PC-3 (cell line): ENCODE measurements at regions not wholly inside any gene's neighbourhood (a gene's known extent, or its start where the extent isn't known, plus 50 kb on each side); places are given as distances from the start of the nearest gene placed in this dataset.

Experiments
- ATAC-seq: fragments of 200-7000 bp; cut with Tn5 transposase; 2 replicates; pipeline ENCODE4 v1.9.1; 2020; ENCODE audit warnings: mild to moderate bottlenecking, moderate library complexity
- BruUV-seq: library from RNA; stranded (reverse); fragments of 400-500 nt; replicated peaks from 2 replicates; lab custom pipeline; 2021; lab: Mats Ljungman, UMichigan
- CTCF ChIA-PET: fragments of 300-600 bp; sonication (Branson Sonifier 250); formaldehyde crosslinking; loops from one replicate; lab custom pipeline; 2022; ENCODE audit warnings: antibody characterized with exemption; lab: Charles Lee
- POLR2A ChIA-PET: fragments of 300-600 bp; sonication (Branson Sonifier 250); formaldehyde crosslinking; loops from one replicate; lab custom pipeline; 2022; ENCODE audit warnings: antibody characterized with exemption; ENCODE audit not compliant: unreplicated experiment; lab: Charles Lee
- DNase-seq: peaks from one replicate; pipeline ENCODE4 v3.0.0-alpha.2; 2015
- H2AFZ ChIP-seq: fragments of 300-600 bp; sonication (generic); 2 replicates; pipeline ENCODE4 v1.6.0; 2016; ENCODE audit warnings: antibody characterized with exemption, low read length
- H3F3A ChIP-seq: fragments of 300-600 bp; sonication (generic); one replicate; pipeline ENCODE4 v1.6.0; 2017; ENCODE audit warnings: antibody characterized with exemption, low read length, control low read depth, mild to moderate bottlenecking; ENCODE audit not compliant: unreplicated experiment
- H3K27ac ChIP-seq: fragments of 300-600 bp; sonication (generic); 2 replicates; pipeline ENCODE4 v1.5.1; 2016; ENCODE audit warnings: mild to moderate bottlenecking, low read length
- H3K27me3 ChIP-seq: fragments of 300-600 bp; sonication (generic); 2 replicates; pipeline ENCODE4 v1.6.1; 2016; ENCODE audit warnings: low read length, mixed read lengths
- H3K36me3 ChIP-seq: fragments of 300-600 bp; sonication (generic); 2 replicates; pipeline ENCODE4 v1.6.1; 2016; ENCODE audit warnings: low read depth, mixed run types, low read length, mixed read lengths
- H3K4me1 ChIP-seq: fragments of 300-600 bp; sonication (generic); 2 replicates; pipeline ENCODE4 v1.5.1; 2016; ENCODE audit warnings: low read length; ENCODE audit not compliant: insufficient read depth
- H3K4me2 ChIP-seq: fragments of 300-600 bp; sonication (generic); 2 replicates; pipeline ENCODE4 v1.6.0; 2016; ENCODE audit warnings: low read length
- H3K4me3 ChIP-seq: fragments of 300-600 bp; sonication (generic); 2 replicates; pipeline ENCODE4 v1.5.1; 2016; ENCODE audit warnings: mild to moderate bottlenecking, low read length, mixed read lengths
- H3K79me2 ChIP-seq: fragments of 300-600 bp; sonication (generic); 2 replicates; pipeline ENCODE4 v1.6.1; 2017; ENCODE audit warnings: low read length, mixed read lengths
- H3K9ac ChIP-seq: fragments of 300-600 bp; sonication (generic); 2 replicates; pipeline ENCODE4 v1.6.0; 2016; ENCODE audit warnings: mild to moderate bottlenecking, low read length
- H3K9me2 ChIP-seq: fragments of 300-600 bp; sonication (generic); replicated peaks from 2 replicates; pipeline ENCODE4 v1.6.1; 2016; ENCODE audit warnings: mixed run types, low read length, mixed read lengths
- H3K9me3 ChIP-seq: fragments of 300-600 bp; sonication (generic); 2 replicates; pipeline ENCODE4 v1.6.1; 2016; ENCODE audit warnings: low read length, mixed read lengths
- H4K20me1 ChIP-seq: fragments of 300-600 bp; sonication (generic); 2 replicates; pipeline ENCODE4 v1.6.1; 2016; ENCODE audit warnings: low read length, mixed read lengths
- EZH2 ChIP-seq: fragments of 300-600 bp; sonication (generic); IDR thresholded peaks from one replicate; pipeline ENCODE4 v1.6.1; 2017; ENCODE audit warnings: antibody characterized with exemption, mild to moderate bottlenecking, low read length; ENCODE audit not compliant: unreplicated experiment
- EZH2phosphoT487 ChIP-seq: fragments of 300-600 bp; sonication (generic); IDR thresholded peaks from 2 replicates; pipeline ENCODE4 v1.6.1; 2018; ENCODE audit warnings: mild to moderate bottlenecking, antibody characterized with exemption, low read length, borderline replicate concordance
- intact Hi-C: fragments of 100-400 bp; cut with micrococcal nuclease; formaldehyde crosslinking; loops from 2 replicates; pipeline ENCODE4 v1.9.0; 2023
- TF ChIP-seq, protein P1 (sequence below): fragments of 300-600 bp; sonication (generic); conservative IDR thresholded peaks from 2 replicates; pipeline ENCODE4 v1.5.1; 2017; ENCODE audit warnings: antibody characterized with exemption, low read depth, mild to moderate bottlenecking, low read length

DNA sequence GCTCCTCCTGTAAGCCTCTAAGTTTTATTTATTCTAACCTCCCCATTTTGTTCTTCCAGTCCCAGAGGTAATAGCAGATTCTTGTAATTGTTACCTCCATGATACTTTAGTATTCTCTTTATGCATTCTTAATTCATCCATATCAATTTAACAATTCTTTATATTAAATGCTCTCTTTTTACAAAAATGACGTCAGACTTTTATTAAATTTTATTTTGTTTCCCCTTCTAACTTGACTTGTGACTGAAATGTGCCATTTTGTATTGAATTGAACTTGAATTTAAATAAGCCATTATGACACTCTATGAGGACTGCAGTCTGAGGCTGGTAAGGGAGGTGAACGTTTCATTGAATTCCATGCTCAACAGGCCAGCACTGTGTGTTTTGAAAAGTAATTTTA, 60.0 kb upstream of the NUDT10 start:
- Histone ChIP-seq H3K4me2 (no peak overlapping the region), H3K4me3 (no peak overlapping the region), H3K9ac (no peak overlapping the region), H3K9me3 (no peaks in the 10 kb centered on the region), H3K36me3 (no peaks in the 10 kb centered on the region), H3K9me2 (no peaks in the 10 kb centered on the region), H3K27me3 (no peaks in the 10 kb centered on the region), H3K27ac (no peak overlapping the region), H3K4me1 (no peaks in the 10 kb centered on the region), H2AFZ (no peak overlapping the region), H3K79me2 (no peaks in the 10 kb centered on the region), H4K20me1 (no peaks in the 10 kb centered on the region), H3F3A (no peaks in the 10 kb centered on the region)
- intact Hi-C loops = no loop called here
- POLR2A ChIA-PET = no interaction called here
- ATAC-seq (no peak), DNase-seq (no peak)
- CTCF ChIA-PET = no interaction called here
- BruUV-seq = no TSS peak
- TF ChIP-seq EZH2 = no peak
- no peak for TF ChIP-seq EZH2phosphoT487
- TF ChIP-seq, protein P1, sequence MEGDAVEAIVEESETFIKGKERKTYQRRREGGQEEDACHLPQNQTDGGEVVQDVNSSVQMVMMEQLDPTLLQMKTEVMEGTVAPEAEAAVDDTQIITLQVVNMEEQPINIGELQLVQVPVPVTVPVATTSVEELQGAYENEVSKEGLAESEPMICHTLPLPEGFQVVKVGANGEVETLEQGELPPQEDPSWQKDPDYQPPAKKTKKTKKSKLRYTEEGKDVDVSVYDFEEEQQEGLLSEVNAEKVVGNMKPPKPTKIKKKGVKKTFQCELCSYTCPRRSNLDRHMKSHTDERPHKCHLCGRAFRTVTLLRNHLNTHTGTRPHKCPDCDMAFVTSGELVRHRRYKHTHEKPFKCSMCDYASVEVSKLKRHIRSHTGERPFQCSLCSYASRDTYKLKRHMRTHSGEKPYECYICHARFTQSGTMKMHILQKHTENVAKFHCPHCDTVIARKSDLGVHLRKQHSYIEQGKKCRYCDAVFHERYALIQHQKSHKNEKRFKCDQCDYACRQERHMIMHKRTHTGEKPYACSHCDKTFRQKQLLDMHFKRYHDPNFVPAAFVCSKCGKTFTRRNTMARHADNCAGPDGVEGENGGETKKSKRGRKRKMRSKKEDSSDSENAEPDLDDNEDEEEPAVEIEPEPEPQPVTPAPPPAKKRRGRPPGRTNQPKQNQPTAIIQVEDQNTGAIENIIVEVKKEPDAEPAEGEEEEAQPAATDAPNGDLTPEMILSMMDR = no peak

DNA sequence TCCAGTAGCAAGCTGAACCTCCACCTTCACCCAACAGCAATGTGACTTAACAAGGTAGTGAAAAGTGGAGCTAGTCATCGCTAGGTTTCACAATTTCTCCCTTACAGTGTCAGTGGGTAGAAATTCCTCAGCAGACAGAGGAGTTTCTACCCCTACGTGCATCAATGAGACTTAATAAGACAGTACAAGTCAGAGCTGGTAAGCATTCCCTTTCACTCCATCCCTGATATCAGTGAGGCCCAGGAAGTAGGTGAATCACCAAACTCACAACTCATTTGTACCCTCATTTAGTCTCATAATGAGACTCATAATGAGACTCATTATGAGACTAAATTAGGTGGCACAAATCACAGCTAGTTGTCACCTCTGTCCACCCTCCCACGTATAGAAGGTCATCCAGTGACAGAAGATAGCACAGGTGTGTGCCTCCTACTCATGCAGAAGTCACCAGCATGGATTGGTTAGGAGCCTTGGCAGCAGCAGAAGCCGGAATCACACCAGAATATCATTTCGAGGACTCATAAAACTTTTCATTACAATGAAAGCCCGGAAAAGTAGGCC, 50.8 kb upstream of the NUDT10 start:
- BruUV-seq = no TSS peak

More for the DNA sequence above, 50.8 kb upstream of the NUDT10 start:
- TF ChIP-seq EZH2phosphoT487 (no peak), EZH2 (no peak)
- TF ChIP-seq, protein P1 = no peak
- no peaks in the 10 kb centered on the region for H3F3A ChIP-seq
- ChIA-PET POLR2A (no interaction called here), CTCF (no interaction called here)
- H3K27me3 ChIP-seq = no peaks in the 10 kb centered on the region
- no peaks in the 10 kb centered on the region for H4K20me1 ChIP-seq
- no peaks in the 10 kb centered on the region for H3K79me2 ChIP-seq
- H3K4me3 ChIP-seq = no peak overlapping the region
- H3K9me2 ChIP-seq = no peaks in the 10 kb centered on the region
- intact Hi-C loops = no loop called here
- H2AFZ ChIP-seq = no peak overlapping the region
- ATAC-seq (no peak), DNase-seq (no peak)
- no peaks in the 10 kb centered on the region for H3K4me1 ChIP-seq
- H3K4me2 ChIP-seq = no peak overlapping the region
- no peaks in the 10 kb centered on the region for H3K9me3 ChIP-seq
- H3K36me3 ChIP-seq = no peaks in the 10 kb centered on the region
- H3K9ac ChIP-seq = no peak overlapping the region
- H3K27ac ChIP-seq = no peak overlapping the region
